ENCODE measurements at regions not wholly inside any gene's neighbourhood (a gene's known extent, or its start where the extent isn't known, plus 50 kb on each side); places are given as distances from the start of the nearest gene placed in this dataset.

- TF ChIP-seq, protein P1, sequence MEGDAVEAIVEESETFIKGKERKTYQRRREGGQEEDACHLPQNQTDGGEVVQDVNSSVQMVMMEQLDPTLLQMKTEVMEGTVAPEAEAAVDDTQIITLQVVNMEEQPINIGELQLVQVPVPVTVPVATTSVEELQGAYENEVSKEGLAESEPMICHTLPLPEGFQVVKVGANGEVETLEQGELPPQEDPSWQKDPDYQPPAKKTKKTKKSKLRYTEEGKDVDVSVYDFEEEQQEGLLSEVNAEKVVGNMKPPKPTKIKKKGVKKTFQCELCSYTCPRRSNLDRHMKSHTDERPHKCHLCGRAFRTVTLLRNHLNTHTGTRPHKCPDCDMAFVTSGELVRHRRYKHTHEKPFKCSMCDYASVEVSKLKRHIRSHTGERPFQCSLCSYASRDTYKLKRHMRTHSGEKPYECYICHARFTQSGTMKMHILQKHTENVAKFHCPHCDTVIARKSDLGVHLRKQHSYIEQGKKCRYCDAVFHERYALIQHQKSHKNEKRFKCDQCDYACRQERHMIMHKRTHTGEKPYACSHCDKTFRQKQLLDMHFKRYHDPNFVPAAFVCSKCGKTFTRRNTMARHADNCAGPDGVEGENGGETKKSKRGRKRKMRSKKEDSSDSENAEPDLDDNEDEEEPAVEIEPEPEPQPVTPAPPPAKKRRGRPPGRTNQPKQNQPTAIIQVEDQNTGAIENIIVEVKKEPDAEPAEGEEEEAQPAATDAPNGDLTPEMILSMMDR (IDR thresholded peaks at IDR 0.05), result no peak
- no peak for TF ChIP-seq POLR2A (IDR thresholded peaks at IDR 0.05)
These were observed 239.7 kb upstream of the GMDS start for GRCh38 chr6:2485116-2485515.
